Pulmonary artery endothelial cell (primary cell): ENCODE measurements at regions not wholly inside any gene's neighbourhood (a gene's known extent, or its start where the extent isn't known, plus 50 kb on each side); places are given as distances from the start of the nearest gene placed in this dataset.

Experiments used
- DNase-seq: peaks from one replicate; pipeline ENCODE4 v3.0.0-alpha.2; 2011; ENCODE audit warnings: low read depth, low spot score

- no peak for DNase-seq
These were observed 1025.1 kb upstream of the C9orf72 start for GRCh38 chr9:28598408-28598807.

- DNase-seq = no peak
These were observed 1026.9 kb upstream of the C9orf72 start for GRCh38 chr9:28600226-28600625.

- no peak for DNase-seq
These were observed 1034.6 kb upstream of the C9orf72 start for GRCh38 chr9:28607843-28608242.

- no peak for DNase-seq
These were observed 1037.1 kb upstream of the C9orf72 start for GRCh38 chr9:28610339-28610738.

- DNase-seq = no peak
These were observed 1043.0 kb upstream of the C9orf72 start for GRCh38 chr9:28616310-28616709.

GRCh38 chr9:28620011-28620410 is 1046.7 kb upstream of the C9orf72 start:
- no peak for DNase-seq

GRCh38 chr9:28620661-28621060 is 1047.4 kb upstream of the C9orf72 start:
- no peak for DNase-seq

GRCh38 chr9:28624771-28625170 is 1051.5 kb upstream of the C9orf72 start:
- no peak for DNase-seq

GRCh38 chr9:28628031-28628430 is 1054.8 kb upstream of the C9orf72 start:
- no peak for DNase-seq

- no peak for DNase-seq
These were observed 1075.4 kb upstream of the C9orf72 start for GRCh38 chr9:28648723-28649122.

GRCh38 chr9:28650327-28650726 is 1077.0 kb upstream of the C9orf72 start:
- DNase-seq = no peak

GRCh38 chr9:28651050-28651722 is 1077.9 kb upstream of the C9orf72 start:
- no peak for DNase-seq

- DNase-seq = no peak
These were observed 1079.9 kb upstream of the C9orf72 start for GRCh38 chr9:28653216-28653615.

- DNase-seq = no peak
These were observed 1083.4 kb upstream of the C9orf72 start for GRCh38 chr9:28656727-28657126.

GRCh38 chr9:28661853-28662252 is 1088.6 kb upstream of the C9orf72 start:
- DNase-seq = no peak

GRCh38 chr9:28662675-28663074 is 1089.4 kb upstream of the C9orf72 start:
- DNase-seq = no peak

- DNase-seq = no peak
These were observed 1094.9 kb upstream of the C9orf72 start for GRCh38 chr9:28668158-28668557.

- no peak for DNase-seq
These were observed 1097.7 kb upstream of the C9orf72 start for GRCh38 chr9:28671000-28671399.

- no peak for DNase-seq
These were observed 1104.8 kb upstream of the C9orf72 start for GRCh38 chr9:28678097-28678496.

- no peak for DNase-seq
These were observed 1114.9 kb upstream of the C9orf72 start for GRCh38 chr9:28688172-28688571.

- DNase-seq = no peak
These were observed 1118.7 kb upstream of the C9orf72 start for GRCh38 chr9:28692012-28692411.

- DNase-seq = no peak
These were observed 1123.7 kb upstream of the C9orf72 start for GRCh38 chr9:28696960-28697359.

GRCh38 chr9:28699632-28700031 is 1126.4 kb upstream of the C9orf72 start:
- no peak for DNase-seq

GRCh38 chr9:28707616-28708015 is 1134.3 kb upstream of the C9orf72 start:
- no peak for DNase-seq
